Effector memory CD4-positive, alpha-beta T cell (primary cell): ENCODE measurements at regions not wholly inside any gene's neighbourhood (a gene's known extent, or its start where the extent isn't known, plus 50 kb on each side); places are given as distances from the start of the nearest gene placed in this dataset.

Experiments used
- DNase-seq, 3 donors: peaks; one replicate each; pipeline ENCODE4 v3.0.0-alpha.2; 2020
- H3K27ac ChIP-seq: 2 replicates; pipeline ENCODE4 v1.7.0; 2013; ENCODE audit warnings: mild to moderate bottlenecking, low read length, moderate library complexity; ENCODE audit not compliant: insufficient read depth, poor library complexity, severe bottlenecking
- H3K27me3 ChIP-seq: replicated peaks from 2 replicates; pipeline ENCODE4 v1.7.0; 2013; ENCODE audit warnings: mild to moderate bottlenecking, low read length; ENCODE audit not compliant: insufficient read depth, control insufficient read depth, poor library complexity, severe bottlenecking
- H3K36me3 ChIP-seq: 2 replicates; pipeline ENCODE4 v1.7.0; 2013; ENCODE audit warnings: mild to moderate bottlenecking, low read length, moderate library complexity; ENCODE audit not compliant: control insufficient read depth, insufficient read depth
- H3K4me1 ChIP-seq: 2 replicates; pipeline ENCODE4 v1.7.0; 2013; ENCODE audit warnings: low read length, mild to moderate bottlenecking; ENCODE audit not compliant: control insufficient read depth, insufficient read depth, poor library complexity, severe bottlenecking
- H3K4me3 ChIP-seq: 2 replicates; pipeline ENCODE4 v1.7.0; 2013; ENCODE audit warnings: low read length, low read depth, mild to moderate bottlenecking; ENCODE audit not compliant: insufficient read depth, poor library complexity, severe bottlenecking
- H3K9me3 ChIP-seq: 2 replicates; pipeline ENCODE4 v1.7.0; 2013; ENCODE audit warnings: mild to moderate bottlenecking, low read length, moderate library complexity; ENCODE audit not compliant: control insufficient read depth

GRCh38 chr11:134781380-134781866 lies 369.4 kb upstream of the B3GAT1 start:
- no peaks in the 10 kb centered on the region for H3K9me3 ChIP-seq
- H3K4me1 ChIP-seq = no peaks in the 10 kb centered on the region
- no peak overlapping the region for H3K4me3 ChIP-seq
- DNase-seq = no peak
- no peak overlapping the region for H3K27ac ChIP-seq
- H3K27me3 ChIP-seq = no peaks in the 10 kb centered on the region
- H3K36me3 ChIP-seq = no peaks in the 10 kb centered on the region

GRCh38 chr11:134780486-134781147 lies 368.6 kb upstream of the B3GAT1 start:
- DNase-seq = no peak
- no peak overlapping the region for H3K4me3 ChIP-seq

GRCh38 chr11:134779179-134779578 lies 367.1 kb upstream of the B3GAT1 start:
- no peak for DNase-seq
- Histone ChIP-seq H3K27me3 (no peaks in the 10 kb centered on the region), H3K27ac (no peak overlapping the region), H3K9me3 (no peaks in the 10 kb centered on the region), H3K4me3 (no peak overlapping the region), H3K4me1 (no peaks in the 10 kb centered on the region), H3K36me3 (no peaks in the 10 kb centered on the region)

More at GRCh38 chr11:134780486-134781147, 368.6 kb upstream of the B3GAT1 start:
- Histone ChIP-seq H3K27me3 (no peaks in the 10 kb centered on the region), H3K4me1 (no peaks in the 10 kb centered on the region), H3K9me3 (no peaks in the 10 kb centered on the region), H3K27ac (no peak overlapping the region), H3K36me3 (no peaks in the 10 kb centered on the region)

- Histone ChIP-seq H3K4me1 (no peaks in the 10 kb centered on the region), H3K9me3 (no peaks in the 10 kb centered on the region), H3K27ac (no peak overlapping the region), H3K36me3 (no peaks in the 10 kb centered on the region), H3K4me3 (no peak overlapping the region), H3K27me3 (no peaks in the 10 kb centered on the region)
- DNase-seq = no peak
Observed at GRCh38 chr11:134768463-134768862, 356.4 kb upstream of the B3GAT1 start.

- DNase-seq = no peak
- no peak overlapping the region for H3K4me3 ChIP-seq
- no peaks in the 10 kb centered on the region for H3K9me3 ChIP-seq
- no peak overlapping the region for H3K27ac ChIP-seq
- H3K27me3 ChIP-seq = no peaks in the 10 kb centered on the region
- no peaks in the 10 kb centered on the region for H3K36me3 ChIP-seq
- H3K4me1 ChIP-seq = no peaks in the 10 kb centered on the region
Observed at GRCh38 chr11:134765565-134765964, 353.5 kb upstream of the B3GAT1 start.

- Histone ChIP-seq H3K27ac (no peak overlapping the region), H3K27me3 (no peaks in the 10 kb centered on the region)
Observed at GRCh38 chr11:134764966-134765365, 352.9 kb upstream of the B3GAT1 start.

GRCh38 chr11:134764367-134764766 lies 352.3 kb upstream of the B3GAT1 start:
- H3K4me3 ChIP-seq = no peak overlapping the region
- H3K27me3 ChIP-seq = no peaks in the 10 kb centered on the region
- H3K36me3 ChIP-seq = no peaks in the 10 kb centered on the region
- no peaks in the 10 kb centered on the region for H3K4me1 ChIP-seq
- no peak for DNase-seq
- no peaks in the 10 kb centered on the region for H3K9me3 ChIP-seq
- H3K27ac ChIP-seq = no peak overlapping the region

More at GRCh38 chr11:134764966-134765365, 352.9 kb upstream of the B3GAT1 start:
- no peak overlapping the region for H3K4me3 ChIP-seq
- DNase-seq = no peak
- no peaks in the 10 kb centered on the region for H3K36me3 ChIP-seq
- no peaks in the 10 kb centered on the region for H3K4me1 ChIP-seq
- H3K9me3 ChIP-seq = no peaks in the 10 kb centered on the region

- no peak overlapping the region for H3K4me3 ChIP-seq
- no peaks in the 10 kb centered on the region for H3K27me3 ChIP-seq
- H3K27ac ChIP-seq = no peak overlapping the region
- H3K36me3 ChIP-seq = no peaks in the 10 kb centered on the region
- H3K4me1 ChIP-seq = no peaks in the 10 kb centered on the region
- DNase-seq = no peak
- H3K9me3 ChIP-seq = no peaks in the 10 kb centered on the region
Observed at GRCh38 chr11:134763030-134763388, 351.0 kb upstream of the B3GAT1 start.

- Histone ChIP-seq H3K9me3 (no peaks in the 10 kb centered on the region), H3K36me3 (no peaks in the 10 kb centered on the region), H3K4me1 (no peaks in the 10 kb centered on the region), H3K4me3 (no peak overlapping the region), H3K27me3 (no peaks in the 10 kb centered on the region), H3K27ac (no peak overlapping the region)
- no peak for DNase-seq
Observed at GRCh38 chr11:134762248-134763029, 350.4 kb upstream of the B3GAT1 start.

- Histone ChIP-seq H3K4me1 (no peaks in the 10 kb centered on the region), H3K9me3 (no peaks in the 10 kb centered on the region), H3K4me3 (no peak overlapping the region), H3K27ac (no peak overlapping the region), H3K27me3 (no peaks in the 10 kb centered on the region), H3K36me3 (no peaks in the 10 kb centered on the region)
- no peak for DNase-seq
Observed at GRCh38 chr11:134761926-134762247, 349.8 kb upstream of the B3GAT1 start.
